GM12874 (cell line): ENCODE measurements at regions not wholly inside any gene's neighbourhood (a gene's known extent, or its start where the extent isn't known, plus 50 kb on each side); places are given as distances from the start of the nearest gene placed in this dataset.

ENCODE experiments used
- TF ChIP-seq, protein P1 (sequence below): IDR thresholded peaks from 2 replicates; pipeline ENCODE4 v1.5.1; 2011; ENCODE audit warnings: low read depth, mild to moderate bottlenecking, control low read depth, low read length, moderate library complexity; ENCODE audit not compliant: insufficient read depth

DNA sequence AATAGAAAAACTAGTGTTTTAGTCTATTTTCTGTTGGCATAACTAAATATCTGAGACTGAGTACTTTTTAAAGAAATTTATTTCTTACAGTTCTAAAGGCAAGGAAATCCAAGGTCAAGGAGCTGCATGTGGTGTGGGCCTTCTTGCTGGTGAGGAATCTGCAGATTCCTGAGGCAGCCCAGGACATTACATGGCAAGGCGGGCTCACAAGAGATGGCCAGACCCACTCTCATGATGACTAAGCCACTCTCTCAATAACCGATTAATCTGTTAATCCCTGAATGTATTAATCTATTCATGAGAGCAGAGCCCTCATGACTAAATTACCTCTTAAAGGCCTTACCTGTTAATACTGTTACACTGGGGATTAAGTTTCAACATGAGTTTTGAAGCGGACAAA lies 340.8 kb downstream of the GRXCR1 start:
- TF ChIP-seq, protein P1, sequence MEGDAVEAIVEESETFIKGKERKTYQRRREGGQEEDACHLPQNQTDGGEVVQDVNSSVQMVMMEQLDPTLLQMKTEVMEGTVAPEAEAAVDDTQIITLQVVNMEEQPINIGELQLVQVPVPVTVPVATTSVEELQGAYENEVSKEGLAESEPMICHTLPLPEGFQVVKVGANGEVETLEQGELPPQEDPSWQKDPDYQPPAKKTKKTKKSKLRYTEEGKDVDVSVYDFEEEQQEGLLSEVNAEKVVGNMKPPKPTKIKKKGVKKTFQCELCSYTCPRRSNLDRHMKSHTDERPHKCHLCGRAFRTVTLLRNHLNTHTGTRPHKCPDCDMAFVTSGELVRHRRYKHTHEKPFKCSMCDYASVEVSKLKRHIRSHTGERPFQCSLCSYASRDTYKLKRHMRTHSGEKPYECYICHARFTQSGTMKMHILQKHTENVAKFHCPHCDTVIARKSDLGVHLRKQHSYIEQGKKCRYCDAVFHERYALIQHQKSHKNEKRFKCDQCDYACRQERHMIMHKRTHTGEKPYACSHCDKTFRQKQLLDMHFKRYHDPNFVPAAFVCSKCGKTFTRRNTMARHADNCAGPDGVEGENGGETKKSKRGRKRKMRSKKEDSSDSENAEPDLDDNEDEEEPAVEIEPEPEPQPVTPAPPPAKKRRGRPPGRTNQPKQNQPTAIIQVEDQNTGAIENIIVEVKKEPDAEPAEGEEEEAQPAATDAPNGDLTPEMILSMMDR: no peak

DNA sequence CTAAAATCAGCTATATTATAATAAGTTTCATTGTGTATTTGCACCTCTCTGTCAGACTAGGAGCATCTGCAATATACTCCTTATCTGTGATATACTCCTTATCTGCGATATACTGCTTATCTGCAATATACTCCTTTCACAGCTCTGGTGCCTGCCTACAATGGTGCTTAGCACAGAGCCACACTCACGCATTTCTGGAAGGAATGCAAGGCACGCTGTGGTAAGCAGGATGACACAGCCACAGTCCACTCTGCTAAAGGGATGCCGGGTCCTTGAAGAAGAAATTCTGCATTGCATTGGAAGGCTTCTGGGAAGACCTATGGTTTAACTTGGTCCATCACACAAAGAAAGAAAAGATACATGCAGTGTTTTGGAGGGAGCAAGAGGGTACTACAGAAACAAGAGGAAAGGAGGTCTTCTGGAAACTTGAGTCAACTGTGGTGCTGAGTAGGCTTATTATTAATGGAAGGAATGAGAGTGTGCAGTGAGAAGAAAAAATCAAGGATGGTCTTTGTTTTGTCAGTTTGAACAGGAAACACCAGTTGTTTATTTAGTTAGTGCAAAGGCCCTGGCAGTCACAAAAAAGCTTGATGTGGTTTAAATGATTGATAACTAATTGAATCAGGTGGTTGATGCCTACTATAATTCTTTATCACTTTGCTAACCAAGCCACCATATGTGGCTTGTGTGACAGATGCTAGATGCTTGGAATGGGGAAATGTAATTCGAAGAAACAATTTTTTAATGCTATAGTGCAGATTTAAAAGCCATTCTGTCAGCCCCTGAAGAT lies 342.3 kb downstream of the GRXCR1 start:
- TF ChIP-seq, protein P1: no peak

DNA sequence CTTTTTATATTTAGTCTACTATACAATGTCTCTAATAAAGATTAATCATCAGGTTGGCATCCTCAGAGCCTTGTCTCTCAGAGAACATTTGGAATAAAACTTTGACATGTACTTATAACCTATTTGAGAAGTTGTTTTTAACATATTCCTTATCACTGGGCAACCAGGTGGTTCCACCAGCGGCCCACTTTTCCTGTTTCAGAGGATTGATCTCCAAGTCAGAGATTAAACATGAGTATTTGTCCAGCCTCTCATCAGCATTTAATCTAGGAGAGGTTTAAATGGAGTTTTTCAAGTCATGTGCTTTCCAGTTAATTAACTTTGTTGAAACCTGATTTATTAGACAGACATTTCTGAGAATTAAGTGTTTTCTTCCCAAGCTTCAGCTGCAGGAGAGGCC lies 345.5 kb downstream of the GRXCR1 start:
- TF ChIP-seq, protein P1: no peak

DNA sequence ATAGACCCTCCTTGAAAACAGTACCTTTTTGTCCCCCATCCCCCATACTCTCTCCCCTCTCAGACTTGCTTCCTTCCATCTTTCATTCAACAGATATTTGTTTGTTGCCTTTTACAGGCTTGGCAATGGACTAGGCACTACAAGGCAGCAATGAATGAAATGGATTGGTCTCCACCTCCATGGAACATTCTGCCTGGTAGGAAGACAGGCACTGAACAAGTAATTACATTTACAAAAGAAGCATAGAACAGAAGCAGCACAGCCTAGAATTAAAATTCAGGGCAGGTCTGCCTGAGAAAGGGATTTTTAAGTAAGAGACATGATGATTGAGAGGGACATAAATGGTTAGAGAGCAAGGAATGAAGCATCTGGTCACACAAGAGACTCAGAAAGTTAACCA lies 346.1 kb downstream of the GRXCR1 start:
- TF ChIP-seq, protein P1: no peak

DNA sequence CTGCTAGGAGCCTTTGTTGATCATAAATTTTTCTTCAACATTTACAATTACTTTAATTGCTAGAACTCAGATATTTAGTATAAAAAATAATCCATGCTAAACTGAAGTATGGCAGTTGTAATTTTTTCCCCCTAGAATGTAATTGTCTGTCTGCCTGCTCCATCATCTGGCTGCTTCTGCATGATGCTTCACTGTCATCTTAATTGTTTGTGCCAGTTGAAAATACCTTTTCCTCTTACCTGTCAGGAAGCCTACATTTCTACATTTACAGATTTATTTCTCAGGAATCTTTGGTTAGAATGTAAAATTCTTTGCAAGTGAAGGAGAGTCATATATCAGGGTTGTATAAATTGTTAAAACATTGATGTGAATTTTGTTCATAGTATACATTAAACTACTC lies 348.6 kb downstream of the GRXCR1 start:
- TF ChIP-seq, protein P1: no peak

DNA sequence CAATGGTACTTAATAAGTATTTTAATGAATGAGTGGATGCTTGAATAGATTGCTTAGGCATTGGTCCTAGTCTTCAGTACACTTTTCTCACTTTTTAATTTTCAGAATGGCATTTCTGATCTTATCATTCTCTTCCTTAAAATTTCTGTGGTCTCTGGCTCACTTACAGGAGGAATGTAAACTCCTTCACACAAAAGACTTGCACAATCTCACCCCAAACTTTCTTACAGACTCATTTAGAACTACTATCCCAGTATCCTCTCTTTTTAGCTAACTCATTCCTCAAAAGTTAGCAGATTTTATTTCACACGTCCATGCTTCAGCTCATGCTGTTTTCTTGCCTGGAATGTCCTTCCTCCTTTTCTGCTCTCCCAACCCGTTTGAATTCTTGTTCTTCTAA lies 350.1 kb downstream of the GRXCR1 start:
- TF ChIP-seq, protein P1: no peak

DNA sequence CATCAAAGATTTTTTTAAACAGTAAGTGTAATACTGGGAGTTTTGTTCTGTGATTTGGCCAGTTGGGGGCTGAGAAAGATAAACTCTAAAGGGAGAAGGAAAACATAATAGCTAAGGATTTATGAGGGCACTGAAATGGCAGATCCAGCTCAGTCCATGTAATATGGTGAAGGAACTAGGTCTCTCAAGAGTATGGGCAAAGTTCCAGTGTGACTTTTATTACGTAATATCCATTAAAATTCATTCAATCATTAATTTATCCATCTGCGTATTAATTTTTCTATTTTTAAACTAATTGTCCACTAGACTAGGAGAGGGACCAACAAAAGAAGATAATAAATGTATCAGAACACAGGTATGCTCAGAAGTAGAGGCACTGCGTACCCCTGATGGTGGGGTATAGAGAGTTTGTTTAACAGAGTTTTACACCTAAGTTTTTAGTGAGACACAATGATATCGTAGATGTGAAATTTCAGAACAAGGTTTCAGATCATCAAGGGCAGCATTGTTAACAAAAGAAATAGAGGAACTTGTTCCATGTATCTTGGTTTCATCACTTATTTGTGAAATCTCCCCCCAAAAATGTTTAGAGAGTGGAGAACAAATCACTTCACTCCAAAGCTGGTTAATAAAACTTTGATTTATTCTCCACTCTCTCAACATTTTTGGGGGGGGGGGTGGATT lies 351.1 kb downstream of the GRXCR1 start:
- TF ChIP-seq, protein P1: no peak
